Mucosa of descending colon (tissue), 3 donors: ENCODE measurements at regions not wholly inside any gene's neighbourhood (a gene's known extent, or its start where the extent isn't known, plus 50 kb on each side); places are given as distances from the start of the nearest gene placed in this dataset.

Source experiments
- ATAC-seq: fragments of 200-7000 bp; cut with Tn5 transposase; one replicate; pipeline ENCODE4 v1.9.1; 2020; ENCODE audit warnings: mild to moderate bottlenecking, moderate library complexity
- DNase-seq, 3 donors: peaks; one replicate each; pipeline ENCODE4 v3.0.0-alpha.2; 2020
- H3K36me3 ChIP-seq: fragments of 200-600 bp; one replicate; pipeline ENCODE4 v1.8.0; 2021; ENCODE audit warnings: low read depth, mild to moderate bottlenecking
- H3K4me1 ChIP-seq: fragments of 200-600 bp; one replicate; pipeline ENCODE4 v1.8.0; 2021; ENCODE audit warnings: low read depth, mild to moderate bottlenecking
- H3K4me3 ChIP-seq: fragments of 200-600 bp; one replicate; pipeline ENCODE4 v1.8.0; 2021; ENCODE audit warnings: mild to moderate bottlenecking
- H3K9me3 ChIP-seq: fragments of 200-600 bp; one replicate; pipeline ENCODE4 v1.8.0; 2021; ENCODE audit warnings: mild to moderate bottlenecking
- intact Hi-C, 2 donors: fragments of 100-400 bp; cut with DNase I in 1 of 2; cut with micrococcal nuclease in 1 of 2; formaldehyde crosslinking; loops; one replicate each; pipeline versions ENCODE4 v1.11.0 to v1.11.1; 2022; cut with DNase I, micrococcal nuclease
- TF ChIP-seq, protein P1 (sequence below): fragments of 200-600 bp; IDR thresholded peaks from one replicate; pipeline ENCODE4 v1.8.0; 2022; ENCODE audit warnings: antibody characterized with exemption, mild to moderate bottlenecking
- donor health status: DM: no; HTN: no; CAD: no; lungs with moderate emphysema.
- donor health status: DM: no; HTN: no; CAD: no.
- donor health status: DM: no; HTN: yes; CAD: no.

DNA sequence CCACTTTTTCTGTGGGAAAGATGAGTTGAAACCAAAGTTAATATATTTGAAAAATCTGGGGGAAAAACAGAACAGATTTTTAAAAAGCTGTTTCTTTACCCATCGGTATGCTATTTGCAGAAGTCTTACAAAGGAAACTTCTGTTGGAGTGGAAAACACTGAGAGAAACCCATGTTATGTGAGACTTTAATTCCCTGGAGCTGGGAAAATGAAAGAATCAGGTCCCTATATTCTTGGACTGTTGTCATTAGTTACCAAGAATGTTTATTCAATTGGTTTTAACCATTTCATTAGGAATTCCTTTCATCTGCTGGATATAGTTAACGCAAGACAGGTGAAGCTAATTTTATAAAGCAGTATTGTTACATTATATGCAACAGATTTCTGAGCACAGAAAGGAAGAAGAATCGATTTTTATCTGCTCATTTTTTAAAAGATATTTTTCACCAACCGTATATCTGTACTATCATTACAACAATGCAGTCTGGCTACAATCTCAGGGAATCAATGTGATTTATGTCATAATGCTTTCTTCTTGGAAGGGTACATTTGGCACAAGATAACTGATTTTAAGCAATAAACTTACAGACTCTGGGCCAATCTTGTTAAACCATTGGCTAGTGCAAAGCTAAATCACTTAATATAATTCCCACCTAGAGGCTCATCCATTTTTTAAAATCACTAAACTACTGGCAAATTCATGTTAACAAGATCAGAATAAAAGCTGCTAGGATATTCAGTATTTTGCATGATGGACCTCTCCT, 170.0 kb downstream of the MOXD1 start:
- TF ChIP-seq, protein P1, sequence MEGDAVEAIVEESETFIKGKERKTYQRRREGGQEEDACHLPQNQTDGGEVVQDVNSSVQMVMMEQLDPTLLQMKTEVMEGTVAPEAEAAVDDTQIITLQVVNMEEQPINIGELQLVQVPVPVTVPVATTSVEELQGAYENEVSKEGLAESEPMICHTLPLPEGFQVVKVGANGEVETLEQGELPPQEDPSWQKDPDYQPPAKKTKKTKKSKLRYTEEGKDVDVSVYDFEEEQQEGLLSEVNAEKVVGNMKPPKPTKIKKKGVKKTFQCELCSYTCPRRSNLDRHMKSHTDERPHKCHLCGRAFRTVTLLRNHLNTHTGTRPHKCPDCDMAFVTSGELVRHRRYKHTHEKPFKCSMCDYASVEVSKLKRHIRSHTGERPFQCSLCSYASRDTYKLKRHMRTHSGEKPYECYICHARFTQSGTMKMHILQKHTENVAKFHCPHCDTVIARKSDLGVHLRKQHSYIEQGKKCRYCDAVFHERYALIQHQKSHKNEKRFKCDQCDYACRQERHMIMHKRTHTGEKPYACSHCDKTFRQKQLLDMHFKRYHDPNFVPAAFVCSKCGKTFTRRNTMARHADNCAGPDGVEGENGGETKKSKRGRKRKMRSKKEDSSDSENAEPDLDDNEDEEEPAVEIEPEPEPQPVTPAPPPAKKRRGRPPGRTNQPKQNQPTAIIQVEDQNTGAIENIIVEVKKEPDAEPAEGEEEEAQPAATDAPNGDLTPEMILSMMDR: no peak
- DNase-seq (no peak), ATAC-seq (no peak)
- Histone ChIP-seq H3K36me3 (no peaks in the 10 kb centered on the region), H3K9me3 (no peaks in the 10 kb centered on the region), H3K4me1 (no peaks in the 10 kb centered on the region), H3K4me3 (no peak overlapping the region)
- intact Hi-C loops: no loop called here

DNA sequence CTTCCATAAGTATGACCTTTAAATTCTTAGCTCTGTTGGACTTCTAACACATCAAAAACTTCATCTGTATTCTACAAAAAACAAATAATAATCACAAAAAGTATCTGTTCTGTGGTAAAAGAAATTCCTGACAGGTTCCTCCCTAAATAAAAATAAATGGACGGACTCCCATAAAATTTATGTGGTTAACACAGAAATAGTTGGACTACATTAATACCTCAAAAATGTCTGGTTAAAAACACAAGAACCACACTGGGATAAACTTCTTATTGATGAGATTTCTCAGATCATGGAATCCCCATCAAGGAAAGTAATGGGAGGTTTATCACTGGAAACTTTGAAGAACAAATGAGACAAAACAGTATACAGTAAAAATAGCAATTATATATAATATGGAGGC, 172.4 kb downstream of the MOXD1 start:
- intact Hi-C loops: no loop called here
- ATAC-seq (no peak), DNase-seq (no peak)
- Histone ChIP-seq H3K4me1 (no peaks in the 10 kb centered on the region), H3K4me3 (no peak overlapping the region), H3K36me3 (no peaks in the 10 kb centered on the region), H3K9me3 (peaks cover 3% of the 10 kb centered on the region)
- TF ChIP-seq, protein P1: no peak

DNA sequence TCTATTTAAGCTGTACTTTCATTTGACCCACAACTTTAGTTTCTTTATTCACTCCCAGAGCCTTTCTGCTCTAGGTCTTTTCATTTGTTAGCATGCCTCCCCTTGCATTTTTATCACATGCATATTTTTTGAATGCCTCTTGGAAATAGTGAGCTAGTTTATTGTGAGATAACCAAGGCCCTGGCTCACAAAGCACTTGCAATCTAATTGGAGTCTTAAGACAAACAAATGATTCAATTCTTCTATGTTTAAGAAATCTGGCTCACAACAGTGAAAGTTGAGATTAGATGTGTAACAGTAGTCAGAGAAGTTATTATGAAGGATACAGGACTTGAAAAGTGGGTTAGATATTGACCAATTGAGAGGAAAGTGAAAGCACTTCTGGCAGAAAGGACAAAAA, 173.4 kb downstream of the MOXD1 start:
- H3K36me3 ChIP-seq: no peaks in the 10 kb centered on the region
- no peaks in the 10 kb centered on the region for H3K4me1 ChIP-seq
- H3K9me3 ChIP-seq: peaks cover 3% of the 10 kb centered on the region
- ATAC-seq: no peak
- TF ChIP-seq, protein P1: no peak
- H3K4me3 ChIP-seq: no peak overlapping the region
- no peak for DNase-seq
- intact Hi-C loops: no loop called here

DNA sequence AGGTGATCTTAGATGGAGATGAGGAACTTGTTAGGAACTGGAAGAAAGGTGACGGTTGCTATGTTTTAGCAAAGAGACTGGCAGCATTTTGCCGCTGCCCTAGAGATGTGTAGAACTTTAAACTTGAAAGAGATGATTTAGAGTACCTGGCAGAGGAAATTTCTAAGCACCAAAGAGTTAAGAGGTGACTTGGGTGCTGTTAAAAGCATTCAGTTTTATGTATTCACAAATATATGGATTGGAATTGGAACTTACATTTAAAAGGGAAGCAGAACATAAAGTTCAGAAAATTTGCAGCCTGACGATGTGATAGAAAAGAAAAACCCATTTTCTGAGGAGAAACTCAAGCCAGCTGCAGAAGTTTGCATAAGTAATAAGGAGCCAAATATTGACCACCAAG, 176.3 kb downstream of the MOXD1 start:
- peaks cover 3% of the 10 kb centered on the region for H3K9me3 ChIP-seq
- intact Hi-C loops: no loop called here
- ATAC-seq (no peak), DNase-seq (no peak)
- TF ChIP-seq, protein P1: no peak
- H3K36me3 ChIP-seq: no peaks in the 10 kb centered on the region
- H3K4me1 ChIP-seq: no peaks in the 10 kb centered on the region
- no peak overlapping the region for H3K4me3 ChIP-seq

DNA sequence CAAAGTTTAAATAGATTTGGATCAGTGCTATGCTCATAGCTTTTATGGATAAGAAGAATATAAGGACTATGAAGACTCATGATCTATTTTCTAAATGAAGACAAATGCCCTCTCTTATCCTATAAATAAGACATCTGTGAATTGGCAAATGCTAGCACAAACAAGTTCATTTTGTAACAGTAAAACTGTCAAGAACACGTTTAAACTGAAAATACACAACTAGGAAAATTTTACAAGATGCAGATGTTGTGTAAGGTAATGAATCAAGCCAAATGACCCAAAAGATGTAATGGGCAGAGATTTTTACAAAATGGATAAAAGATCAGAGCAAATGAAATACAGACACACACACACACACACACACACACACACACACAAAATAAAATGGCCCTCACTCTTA, 180.5 kb downstream of the MOXD1 start:
- no peaks in the 10 kb centered on the region for H3K4me1 ChIP-seq
- TF ChIP-seq, protein P1: no peak
- no peak overlapping the region for H3K4me3 ChIP-seq
- H3K36me3 ChIP-seq: no peaks in the 10 kb centered on the region
- no peak for ATAC-seq
- DNase-seq: no peak
- peaks cover 3% of the 10 kb centered on the region for H3K9me3 ChIP-seq
- intact Hi-C loops: no loop called here
